ENCODE measurements at regions not wholly inside any gene's neighbourhood (a gene's known extent, or its start where the extent isn't known, plus 50 kb on each side); places are given as distances from the start of the nearest gene placed in this dataset.

GRCh38 chr14:104290058-104290667 is 151.8 kb downstream of the KIF26A start:
- DNase-seq (ENCODE audit: low read depth in 2 of 2, low spot score in 1 of 2) = no peak

- no peak for DNase-seq (ENCODE audit: low read depth in 2 of 2, low spot score in 1 of 2)
Observed at GRCh38 chr14:104290756-104291122, 152.4 kb downstream of the KIF26A start.

GRCh38 chr14:104291123-104292000 is 153.0 kb downstream of the KIF26A start:
- no peak for DNase-seq (ENCODE audit: low read depth in 2 of 2, low spot score in 1 of 2)

- DNase-seq (ENCODE audit: low read depth in 2 of 2, low spot score in 1 of 2) = no peak
Observed at GRCh38 chr14:104292084-104292970, 153.9 kb downstream of the KIF26A start.

- DNase-seq (ENCODE audit: low read depth in 2 of 2, low spot score in 1 of 2) = no peak
Observed at GRCh38 chr14:104293231-104293841, 154.9 kb downstream of the KIF26A start.

- DNase-seq (ENCODE audit: low read depth in 2 of 2, low spot score in 1 of 2) = no peak
Observed at GRCh38 chr14:104293851-104294627, 155.7 kb downstream of the KIF26A start.

- DNase-seq (ENCODE audit: low read depth in 2 of 2, low spot score in 1 of 2) = no peak
Observed at GRCh38 chr14:104294628-104294982, 156.2 kb downstream of the KIF26A start.

GRCh38 chr14:104294983-104295680 is 156.7 kb downstream of the KIF26A start:
- no peak for DNase-seq (ENCODE audit: low read depth in 2 of 2, low spot score in 1 of 2)

GRCh38 chr14:104295681-104296387 is 157.4 kb downstream of the KIF26A start:
- no peak for DNase-seq (ENCODE audit: low read depth in 2 of 2, low spot score in 1 of 2)

GRCh38 chr14:104296388-104297312 is 158.3 kb downstream of the KIF26A start:
- DNase-seq (ENCODE audit: low read depth in 2 of 2, low spot score in 1 of 2) = no peak

GRCh38 chr14:104297313-104297704 is 158.9 kb downstream of the KIF26A start:
- DNase-seq (ENCODE audit: low read depth in 2 of 2, low spot score in 1 of 2) = no peak

GRCh38 chr14:104297721-104298401 is 159.5 kb downstream of the KIF26A start:
- DNase-seq (ENCODE audit: low read depth in 2 of 2, low spot score in 1 of 2) = no peak

- DNase-seq (ENCODE audit: low read depth in 2 of 2, low spot score in 1 of 2) = no peak
Observed at GRCh38 chr14:104298458-104298857, 160.1 kb downstream of the KIF26A start.

- DNase-seq (ENCODE audit: low read depth in 2 of 2, low spot score in 1 of 2) = no peak
Observed at GRCh38 chr14:104299993-104300761, 161.8 kb downstream of the KIF26A start.

- DNase-seq (ENCODE audit: low read depth in 2 of 2, low spot score in 1 of 2) = no peak
Observed at GRCh38 chr14:104301731-104302460, 163.5 kb downstream of the KIF26A start.

GRCh38 chr14:104302794-104303405 is 164.5 kb downstream of the KIF26A start:
- DNase-seq (ENCODE audit: low read depth in 2 of 2, low spot score in 1 of 2) = no peak
